Gastroesophageal sphincter (tissue), 3 donors: ENCODE measurements at regions not wholly inside any gene's neighbourhood (a gene's known extent, or its start where the extent isn't known, plus 50 kb on each side); places are given as distances from the start of the nearest gene placed in this dataset.

Source experiments
- CTCF ChIP-seq, 4 experiments: fragments of 200-600 bp in 2 of 4; fragments of 450-650 bp in 2 of 4; sonication (generic) in 1 of 4; IDR thresholded peaks; one replicate each; pipeline ENCODE4 v1.5.1; 2017 to 2019; ENCODE audit warnings: antibody characterized with exemption in 4 of 4, mild to moderate bottlenecking in 2 of 4, moderate library complexity in 2 of 4
- EP300 ChIP-seq: sonication (generic); formaldehyde crosslinking; IDR thresholded peaks from one replicate; pipeline ENCODE4 v1.6.1; 2017; ENCODE audit warnings: antibody characterized with exemption, mild to moderate bottlenecking
- POLR2A ChIP-seq, 2 donors: fragments of 450-650 bp; IDR thresholded peaks; one replicate each; pipeline ENCODE4 v1.6.1; 2017; ENCODE audit warnings: antibody characterized with exemption in 2 of 2, mild to moderate bottlenecking in 2 of 2, moderate library complexity in 1 of 2
- POLR2AphosphoS5 ChIP-seq: sonication (generic); formaldehyde crosslinking; IDR thresholded peaks from one replicate; pipeline ENCODE4 v1.6.1; 2017; ENCODE audit warnings: antibody characterized with exemption

DNA sequence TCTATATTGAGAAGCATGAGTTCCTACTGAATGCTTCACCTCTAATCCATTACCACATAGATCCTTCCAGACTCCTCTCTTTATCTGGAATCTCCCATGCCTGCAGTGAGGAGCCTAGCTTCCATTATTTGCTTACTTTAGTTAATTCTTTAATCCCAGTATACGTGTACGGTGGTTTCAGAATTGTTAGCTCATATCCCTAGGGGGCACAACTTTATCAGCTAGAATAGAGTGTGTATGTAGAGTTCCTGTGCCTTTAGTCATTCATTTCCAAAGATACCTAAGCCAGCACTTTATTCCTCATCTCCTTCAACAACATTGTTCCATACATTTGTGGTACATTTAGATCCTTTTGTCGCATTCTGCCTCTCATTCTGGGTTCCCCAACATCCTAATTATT lies 226.0 kb downstream of the TJP1 start:
- TF ChIP-seq CTCF (IDR thresholded peaks at IDR 0.05) (no peak), POLR2A (IDR thresholded peaks at IDR 0.05) (no peak), POLR2AphosphoS5 (no peak), EP300 (no peak)
